Osteoblast (primary cell): ENCODE measurements at regions not wholly inside any gene's neighbourhood (a gene's known extent, or its start where the extent isn't known, plus 50 kb on each side); places are given as distances from the start of the nearest gene placed in this dataset.

ENCODE experiments used
- DNase-seq: peaks from one replicate; pipeline ENCODE4 v3.0.0; 2011; ENCODE audit warnings: low spot score, mixed read lengths; ENCODE audit not compliant: insufficient read length; ENCODE audit errors: missing footprints
- H2AFZ ChIP-seq: 2 replicates; pipeline ENCODE4 v1.6.0; 2011; ENCODE audit warnings: mild to moderate bottlenecking, low read length
- H3K27ac ChIP-seq: 2 replicates; pipeline ENCODE4 v1.5.1; 2011; ENCODE audit warnings: mild to moderate bottlenecking, low read depth, low read length, moderate library complexity
- H3K27me3 ChIP-seq: 2 replicates; pipeline ENCODE4 v1.6.0; 2012; ENCODE audit warnings: mild to moderate bottlenecking, control low read depth, inconsistent platforms, low read length, moderate library complexity; ENCODE audit not compliant: insufficient read depth
- H3K36me3 ChIP-seq: 2 replicates; pipeline ENCODE4 v1.5.1; 2011; ENCODE audit warnings: mild to moderate bottlenecking, low read length, control low read depth, moderate library complexity; ENCODE audit not compliant: insufficient read depth
- H3K4me1 ChIP-seq: 2 replicates; pipeline ENCODE4 v1.5.1; 2011; ENCODE audit warnings: mild to moderate bottlenecking, low read length, control low read depth, moderate library complexity; ENCODE audit not compliant: insufficient read depth
- H3K4me2 ChIP-seq: 2 replicates; pipeline ENCODE4 v1.6.0; 2011; ENCODE audit warnings: mild to moderate bottlenecking, low read length; ENCODE audit not compliant: insufficient read depth
- H3K4me3 ChIP-seq: fragments of 200-600 bp; sonication (generic); 3 replicates; pipeline ENCODE4 v1.5.1; 2012; ENCODE audit warnings: mild to moderate bottlenecking, low read length, inconsistent platforms; ENCODE audit not compliant: insufficient read depth
- H3K79me2 ChIP-seq: 2 replicates; pipeline ENCODE4 v1.6.0; 2012; ENCODE audit warnings: mild to moderate bottlenecking, low read length, control low read depth, inconsistent platforms; ENCODE audit not compliant: insufficient read depth
- H3K9me3 ChIP-seq: 2 replicates; pipeline ENCODE4 v1.5.1; 2011; ENCODE audit warnings: low read depth, low read length, control low read depth
- H4K20me1 ChIP-seq: 2 replicates; pipeline ENCODE4 v1.6.0; 2012; ENCODE audit warnings: mild to moderate bottlenecking, low read length, control low read depth; ENCODE audit not compliant: insufficient read depth
- TF ChIP-seq, protein P1 (sequence below): IDR thresholded peaks from 2 replicates; pipeline ENCODE4 v1.5.1; 2011; ENCODE audit warnings: mild to moderate bottlenecking, low read depth, low read length, moderate library complexity; ENCODE audit errors: extremely low read depth

DNA sequence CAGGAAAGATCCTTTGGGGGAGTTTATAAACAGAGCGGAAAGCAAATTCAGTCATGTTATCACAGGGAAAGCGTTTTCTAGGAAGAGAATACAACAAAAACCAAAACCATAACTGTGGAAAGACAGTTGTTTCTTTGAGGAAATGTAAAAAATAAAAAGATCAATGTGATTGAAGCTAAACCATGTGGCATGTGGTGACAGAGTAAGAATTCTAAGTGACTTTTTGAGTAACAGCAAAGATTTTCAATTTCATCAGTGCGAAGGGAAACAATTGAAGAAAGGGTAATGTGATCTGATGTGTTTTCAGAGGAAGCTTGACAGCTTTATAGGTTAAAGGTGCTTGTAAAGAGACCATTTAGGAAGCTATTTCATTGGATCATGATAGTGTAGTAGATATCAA lies 575.9 kb upstream of the CHORDC1 start:
- H3K79me2 ChIP-seq: no peaks in the 10 kb centered on the region
- H3K27ac ChIP-seq: no peak overlapping the region
- peaks cover 2% of the 10 kb centered on the region for H3K9me3 ChIP-seq
- H3K36me3 ChIP-seq: no peaks in the 10 kb centered on the region
- H3K4me1 ChIP-seq: no peaks in the 10 kb centered on the region
- no peak overlapping the region for H3K4me3 ChIP-seq
- DNase-seq: no peak
- H3K4me2 ChIP-seq: no peak overlapping the region
- TF ChIP-seq, protein P1, sequence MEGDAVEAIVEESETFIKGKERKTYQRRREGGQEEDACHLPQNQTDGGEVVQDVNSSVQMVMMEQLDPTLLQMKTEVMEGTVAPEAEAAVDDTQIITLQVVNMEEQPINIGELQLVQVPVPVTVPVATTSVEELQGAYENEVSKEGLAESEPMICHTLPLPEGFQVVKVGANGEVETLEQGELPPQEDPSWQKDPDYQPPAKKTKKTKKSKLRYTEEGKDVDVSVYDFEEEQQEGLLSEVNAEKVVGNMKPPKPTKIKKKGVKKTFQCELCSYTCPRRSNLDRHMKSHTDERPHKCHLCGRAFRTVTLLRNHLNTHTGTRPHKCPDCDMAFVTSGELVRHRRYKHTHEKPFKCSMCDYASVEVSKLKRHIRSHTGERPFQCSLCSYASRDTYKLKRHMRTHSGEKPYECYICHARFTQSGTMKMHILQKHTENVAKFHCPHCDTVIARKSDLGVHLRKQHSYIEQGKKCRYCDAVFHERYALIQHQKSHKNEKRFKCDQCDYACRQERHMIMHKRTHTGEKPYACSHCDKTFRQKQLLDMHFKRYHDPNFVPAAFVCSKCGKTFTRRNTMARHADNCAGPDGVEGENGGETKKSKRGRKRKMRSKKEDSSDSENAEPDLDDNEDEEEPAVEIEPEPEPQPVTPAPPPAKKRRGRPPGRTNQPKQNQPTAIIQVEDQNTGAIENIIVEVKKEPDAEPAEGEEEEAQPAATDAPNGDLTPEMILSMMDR: no peak
- H2AFZ ChIP-seq: no peak overlapping the region
- no peaks in the 10 kb centered on the region for H3K27me3 ChIP-seq
- no peaks in the 10 kb centered on the region for H4K20me1 ChIP-seq

GRCh38 chr11:90795746-90796145 lies 572.9 kb upstream of the CHORDC1 start:
- no peak overlapping the region for H3K4me3 ChIP-seq
- peaks cover 2% of the 10 kb centered on the region for H3K9me3 ChIP-seq
- no peaks in the 10 kb centered on the region for H3K4me1 ChIP-seq
- H3K4me2 ChIP-seq: no peak overlapping the region
- H3K27ac ChIP-seq: no peak overlapping the region
- H4K20me1 ChIP-seq: no peaks in the 10 kb centered on the region
- H3K79me2 ChIP-seq: no peaks in the 10 kb centered on the region
- DNase-seq: no peak
- no peaks in the 10 kb centered on the region for H3K36me3 ChIP-seq
- TF ChIP-seq, protein P1: no peak
- no peaks in the 10 kb centered on the region for H3K27me3 ChIP-seq
- H2AFZ ChIP-seq: no peak overlapping the region

GRCh38 chr11:90788961-90789360 lies 566.1 kb upstream of the CHORDC1 start:
- no peak for DNase-seq
- Histone ChIP-seq H3K79me2 (no peaks in the 10 kb centered on the region), H2AFZ (no peak overlapping the region), H3K27me3 (no peaks in the 10 kb centered on the region), H3K4me3 (no peak overlapping the region), H4K20me1 (no peaks in the 10 kb centered on the region), H3K9me3 (peaks cover 2% of the 10 kb centered on the region), H3K4me2 (no peak overlapping the region), H3K4me1 (no peaks in the 10 kb centered on the region), H3K27ac (no peak overlapping the region), H3K36me3 (no peaks in the 10 kb centered on the region)
- TF ChIP-seq, protein P1: no peak

- H3K79me2 ChIP-seq: no peaks in the 10 kb centered on the region
- no peak overlapping the region for H3K4me2 ChIP-seq
- H3K27me3 ChIP-seq: no peaks in the 10 kb centered on the region
- H3K4me3 ChIP-seq: no peak overlapping the region
- TF ChIP-seq, protein P1: no peak
- no peak overlapping the region for H2AFZ ChIP-seq
- no peaks in the 10 kb centered on the region for H3K9me3 ChIP-seq
- H3K4me1 ChIP-seq: no peaks in the 10 kb centered on the region
- no peak overlapping the region for H3K27ac ChIP-seq
- no peaks in the 10 kb centered on the region for H4K20me1 ChIP-seq
- no peaks in the 10 kb centered on the region for H3K36me3 ChIP-seq
- DNase-seq: no peak
These were observed 561.5 kb upstream of the CHORDC1 start for GRCh38 chr11:90784241-90784814.
